ENCODE measurements at regions not wholly inside any gene's neighbourhood (a gene's known extent, or its start where the extent isn't known, plus 50 kb on each side); places are given as distances from the start of the nearest gene placed in this dataset.
"Not testable (repeated sequence)": the region's sequence is repeated elsewhere in the genome, so short reads cannot be mapped to it uniquely, and the experiment has no call there.

DNA sequence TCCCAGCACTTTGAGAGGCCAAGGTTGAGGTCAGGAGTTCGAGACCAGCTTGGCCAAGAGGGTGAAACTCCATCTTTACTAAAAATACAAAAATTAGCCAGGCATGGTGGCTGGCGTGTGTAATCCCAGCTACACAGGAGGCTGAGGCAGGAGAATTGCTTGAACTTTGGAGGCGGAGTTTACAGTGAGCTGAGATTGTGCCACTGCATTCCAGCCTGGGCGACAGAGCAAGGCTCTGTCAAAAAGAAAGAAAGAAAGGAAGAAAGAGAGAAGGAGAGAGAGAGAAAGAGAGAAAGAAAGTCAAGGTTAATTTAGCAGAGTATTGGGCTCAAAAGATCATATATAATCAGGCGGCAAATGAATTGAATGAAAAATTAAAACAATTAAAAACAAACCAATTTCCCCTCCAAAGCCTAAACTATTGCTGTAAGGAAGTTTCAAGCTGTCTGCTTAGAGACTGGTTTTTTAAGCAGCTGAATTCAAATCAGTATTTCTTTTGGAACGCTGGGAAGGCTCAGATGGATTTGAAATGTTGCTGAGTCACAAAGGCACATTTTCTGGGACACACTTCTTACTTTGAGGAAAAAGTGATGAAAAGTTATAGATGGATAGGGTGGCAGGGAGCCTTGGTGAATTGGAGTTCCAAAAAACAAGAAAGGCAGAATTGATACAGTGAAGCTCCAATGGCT lies 81.3 kb upstream of the BHLHE40 start:
- Mint-ChIP-seq H3K36me3 (no peaks in the 10 kb centered on the region), H3K9me3 (no peaks in the 10 kb centered on the region), H3K4me1 (peaks cover 25 to 28% of the 10 kb centered on the region in 2 donors), H3K27ac (no peak overlapping the region), H3K4me3 (peak overlapping the region; percentile 3 to 14), H3K27me3 (no peaks in the 10 kb centered on the region)
- DNase-seq (no peak), ATAC-seq (replicated peaks) (no peak)

DNA sequence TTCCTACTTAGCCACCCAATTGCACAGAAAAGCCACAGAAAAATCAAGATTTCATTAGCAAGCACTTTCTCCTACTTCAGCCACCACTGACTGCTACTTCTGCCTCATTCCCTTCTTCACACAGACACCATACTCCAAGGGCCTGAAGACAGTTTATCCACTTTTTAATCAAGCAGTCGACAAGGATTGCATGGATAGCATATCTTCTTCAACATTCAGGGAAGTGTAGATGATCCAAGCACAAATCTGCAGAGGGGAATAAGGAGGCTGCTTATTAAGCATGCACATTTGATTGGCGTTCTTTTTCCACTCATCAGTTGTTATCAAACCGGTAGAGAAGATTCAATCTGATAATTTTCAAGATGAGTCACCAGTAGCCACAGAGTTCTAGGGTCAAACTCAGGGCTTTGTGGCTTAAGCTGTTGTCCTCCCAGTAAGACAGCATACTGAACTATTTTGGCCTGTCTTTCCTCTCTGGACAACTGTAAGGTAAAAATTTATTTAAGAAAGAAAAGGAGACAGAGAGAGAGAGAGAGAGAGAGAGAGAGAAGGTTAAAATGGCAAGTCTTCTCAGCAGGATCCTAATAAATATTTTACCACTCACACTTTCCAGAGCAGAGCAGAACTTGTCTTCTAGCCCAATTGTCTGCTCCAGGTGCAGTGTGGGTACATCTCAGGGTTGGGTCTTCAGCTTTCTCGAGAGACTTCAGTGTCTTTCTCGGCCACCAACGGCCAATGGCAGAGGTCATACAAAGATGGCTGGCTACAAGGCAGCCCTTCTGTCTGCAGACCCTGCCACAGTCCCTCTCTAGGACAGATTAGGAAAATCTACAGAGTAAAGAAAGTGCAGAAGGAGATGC lies 80.6 kb upstream of the BHLHE40 start:
- Mint-ChIP-seq H3K4me1 (peaks cover 19 to 22% of the 10 kb centered on the region in 2 donors), H3K9me3 (no peaks in the 10 kb centered on the region), H3K4me3 (peak overlapping the region in 1 of 2 donors; percentile 25), H3K36me3 (no peaks in the 10 kb centered on the region), H3K27me3 (no peaks in the 10 kb centered on the region), H3K27ac (peak overlapping the region; percentile 70)
- ATAC-seq (replicated peaks) (peak; percentile 94), DNase-seq (peak; percentile 5)

DNA sequence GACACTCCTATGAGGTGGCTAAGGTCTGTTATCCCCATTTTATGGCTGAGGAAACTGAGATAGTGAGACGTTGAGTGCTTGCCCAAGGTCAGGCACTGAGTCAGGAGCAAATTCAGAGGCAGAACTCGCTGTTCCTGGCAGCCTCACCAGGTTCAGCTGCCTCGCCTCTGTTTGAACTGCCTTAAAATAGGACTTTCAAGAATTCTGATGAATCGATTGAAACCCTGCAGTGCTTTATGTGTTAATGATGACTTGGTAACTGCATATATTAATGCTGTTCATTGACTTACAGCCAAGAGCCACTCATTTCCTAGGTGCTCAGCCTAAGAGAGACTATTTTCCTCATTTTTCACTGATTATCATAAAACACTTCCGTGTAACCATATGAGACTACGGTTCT lies 79.5 kb upstream of the BHLHE40 start:
- Mint-ChIP-seq H3K4me3 (no peak overlapping the region), H3K27ac (no peak overlapping the region), H3K36me3 (no peaks in the 10 kb centered on the region), H3K27me3 (no peaks in the 10 kb centered on the region), H3K4me1 (peaks cover 17 to 18% of the 10 kb centered on the region in 2 donors), H3K9me3 (no peaks in the 10 kb centered on the region)
- DNase-seq (no peak), ATAC-seq (replicated peaks) (no peak)

DNA sequence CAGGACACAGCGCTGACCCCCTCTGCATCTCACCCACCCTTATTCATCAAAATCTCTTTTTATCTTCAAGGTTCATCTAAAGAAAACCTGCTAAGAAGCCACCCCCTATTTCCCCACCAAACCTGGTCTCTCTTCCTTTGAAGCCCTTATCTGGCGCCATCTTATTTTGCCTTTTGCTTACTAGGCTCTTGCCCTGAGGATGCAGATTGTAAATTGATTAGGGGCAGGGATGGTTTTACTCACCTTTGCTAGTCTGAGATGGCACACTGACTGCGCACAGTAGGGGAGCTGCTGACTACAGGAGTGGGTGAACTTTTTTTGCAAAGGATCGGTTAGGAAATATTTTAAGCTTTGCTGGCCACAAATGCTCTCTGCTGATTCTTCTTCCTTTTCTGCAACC lies 78.9 kb upstream of the BHLHE40 start:
- no peak for ATAC-seq (replicated peaks)
- H3K27ac Mint-ChIP-seq, result no peak overlapping the region
- DNase-seq, result no peak
- no peak overlapping the region for H3K4me3 Mint-ChIP-seq
- H3K27me3 Mint-ChIP-seq, result no peaks in the 10 kb centered on the region
- no peaks in the 10 kb centered on the region for H3K36me3 Mint-ChIP-seq
- peaks cover 17 to 18% of the 10 kb centered on the region in 2 donors for H3K4me1 Mint-ChIP-seq
- no peaks in the 10 kb centered on the region for H3K9me3 Mint-ChIP-seq

DNA sequence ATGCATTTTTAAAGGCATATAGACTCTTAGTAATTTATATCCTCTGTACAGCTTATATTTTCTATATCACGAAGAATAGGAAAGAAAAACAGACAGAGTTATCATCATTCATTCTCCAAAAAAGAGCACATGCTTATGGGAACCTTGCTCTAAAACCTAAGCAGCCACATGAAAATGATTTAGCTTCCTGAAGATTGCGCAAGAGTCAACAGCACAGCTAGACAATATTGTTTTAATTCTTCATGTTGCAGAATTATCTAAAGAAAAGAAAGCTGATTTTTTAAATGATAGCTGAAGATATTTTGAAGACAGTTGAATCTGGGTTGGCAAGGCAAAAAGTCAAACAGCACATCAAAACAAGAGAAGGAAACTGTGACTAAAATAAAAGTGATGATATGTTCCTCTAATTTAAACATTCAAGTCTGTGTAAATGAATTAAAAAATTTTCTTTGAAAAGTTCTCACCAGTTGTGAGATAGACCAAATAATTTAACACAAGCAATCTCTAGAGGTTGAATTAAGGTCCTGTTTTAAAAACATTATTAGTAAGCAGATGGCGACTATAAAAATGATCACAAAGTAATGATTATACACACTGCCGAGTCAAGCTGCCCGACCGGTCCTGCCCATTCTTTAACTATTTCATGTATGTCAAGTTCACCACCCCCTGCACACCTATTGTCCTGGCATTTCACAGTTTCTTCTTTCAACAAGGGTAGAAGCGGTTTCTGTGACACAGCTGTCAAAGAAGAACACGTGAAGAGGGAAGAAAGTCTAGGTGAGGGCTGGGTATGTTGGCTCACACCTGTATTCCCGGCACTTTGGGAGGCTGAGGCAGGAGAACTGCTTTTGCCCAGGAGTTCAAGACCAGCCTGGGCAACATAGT lies 74.2 kb upstream of the BHLHE40 start:
- H3K27me3 Mint-ChIP-seq, result no peaks in the 10 kb centered on the region
- no peak overlapping the region for H3K4me3 Mint-ChIP-seq
- peaks cover 0 to 7% of the 10 kb centered on the region in 2 donors for H3K4me1 Mint-ChIP-seq
- ATAC-seq (replicated peaks) (no peak), DNase-seq (no peak)
- H3K9me3 Mint-ChIP-seq, result no peaks in the 10 kb centered on the region
- no peak overlapping the region for H3K27ac Mint-ChIP-seq
- no peaks in the 10 kb centered on the region for H3K36me3 Mint-ChIP-seq

DNA sequence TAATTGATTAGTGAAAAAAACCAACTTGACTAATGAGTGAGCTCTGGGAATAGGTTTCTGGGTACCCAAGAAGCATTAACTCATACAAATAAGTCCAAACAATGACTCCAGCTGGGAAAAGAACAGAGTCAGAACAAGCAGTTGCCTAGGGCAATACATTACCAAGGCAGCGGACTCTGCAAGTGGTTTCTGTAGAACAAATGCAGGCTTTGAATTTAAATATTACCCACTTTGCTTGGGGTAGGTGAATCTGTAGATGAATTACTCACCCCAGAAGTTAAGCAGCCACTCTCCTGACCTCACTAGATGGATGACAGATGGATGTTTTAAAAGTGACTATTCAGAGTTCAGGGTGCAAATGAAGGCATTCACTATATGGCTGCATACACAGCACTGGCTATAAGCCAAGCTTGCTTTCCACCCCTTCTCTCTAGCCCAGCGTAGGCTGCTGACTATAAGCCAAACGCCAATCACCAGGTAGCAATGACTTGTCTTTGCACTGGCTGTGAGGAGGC lies 73.1 kb upstream of the BHLHE40 start:
- DNase-seq (no peak), ATAC-seq (replicated peaks) (no peak)
- Mint-ChIP-seq H3K36me3 (no peaks in the 10 kb centered on the region), H3K4me3 (no peak overlapping the region), H3K4me1 (peaks cover 0 to 7% of the 10 kb centered on the region in 2 donors), H3K27ac (no peak overlapping the region), H3K9me3 (no peaks in the 10 kb centered on the region), H3K27me3 (no peaks in the 10 kb centered on the region)

DNA sequence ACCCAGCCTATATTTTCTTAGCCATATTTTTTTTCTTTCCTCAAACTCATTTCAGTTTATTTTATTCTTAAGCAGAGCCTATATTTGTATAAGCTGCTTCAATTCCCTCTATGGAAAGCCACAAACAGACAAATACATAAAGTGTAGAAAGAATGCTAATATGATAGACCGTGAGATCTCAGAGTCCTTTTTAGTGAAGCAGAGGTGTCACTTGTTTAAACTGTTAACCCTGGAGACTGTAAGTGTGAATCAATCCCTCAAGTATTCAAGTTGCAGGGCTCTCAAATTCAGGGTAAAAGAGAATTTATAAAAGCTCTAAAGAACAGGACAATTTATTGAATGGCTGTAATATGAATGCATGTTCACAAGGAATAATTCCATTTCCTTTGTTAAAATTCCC lies 72.2 kb upstream of the BHLHE40 start:
- H3K36me3 Mint-ChIP-seq, result no peaks in the 10 kb centered on the region
- no peaks in the 10 kb centered on the region for H3K27me3 Mint-ChIP-seq
- H3K4me1 Mint-ChIP-seq, result peaks cover 0 to 7% of the 10 kb centered on the region in 2 donors
- no peaks in the 10 kb centered on the region for H3K9me3 Mint-ChIP-seq
- ATAC-seq (replicated peaks) (no peak), DNase-seq (no peak)
- no peak overlapping the region for H3K4me3 Mint-ChIP-seq
- H3K27ac Mint-ChIP-seq, result no peak overlapping the region

DNA sequence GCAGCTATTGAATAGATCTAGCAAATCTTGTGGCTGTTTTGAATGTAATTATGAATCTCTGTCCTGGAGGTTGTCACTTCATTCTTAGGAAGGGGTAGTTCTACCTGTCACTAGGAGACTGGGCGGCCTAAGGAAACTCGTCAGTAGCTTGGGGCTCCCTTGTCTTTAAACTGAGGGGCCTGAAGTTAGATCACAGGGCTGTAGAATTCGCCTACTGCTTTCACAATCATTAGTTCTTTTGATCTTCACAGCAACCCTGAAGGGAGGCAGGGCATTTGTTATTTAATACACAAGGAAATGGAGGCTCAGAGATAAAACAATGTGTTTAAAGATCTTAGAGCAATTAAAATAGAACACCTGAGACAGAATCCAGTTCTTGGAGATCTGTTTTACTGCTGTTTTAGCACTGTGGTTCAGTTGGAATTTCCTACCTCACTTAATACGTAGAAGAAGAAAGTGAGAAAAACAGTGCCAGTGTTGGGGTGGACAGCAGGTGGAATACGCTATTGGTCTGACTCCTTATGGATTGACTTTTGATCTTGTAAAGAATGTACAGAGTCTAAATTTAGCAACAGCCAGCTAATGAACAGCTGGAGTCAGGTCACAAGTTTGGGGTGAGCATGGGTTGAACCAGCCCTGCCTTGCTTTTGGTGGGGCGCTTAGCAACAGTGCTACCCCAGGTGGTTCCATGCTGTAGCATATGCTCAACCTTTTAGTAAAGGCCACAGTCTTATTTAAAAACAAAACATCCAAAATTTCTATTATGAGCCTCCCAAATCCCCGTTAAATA lies 71.4 kb upstream of the BHLHE40 start:
- Mint-ChIP-seq H3K27me3 (no peaks in the 10 kb centered on the region), H3K36me3 (no peaks in the 10 kb centered on the region), H3K4me3 (no peak overlapping the region), H3K4me1 (peaks cover 0 to 7% of the 10 kb centered on the region in 2 donors), H3K9me3 (no peaks in the 10 kb centered on the region), H3K27ac (no peak overlapping the region)
- ATAC-seq (replicated peaks) (no peak), DNase-seq (no peak)

DNA sequence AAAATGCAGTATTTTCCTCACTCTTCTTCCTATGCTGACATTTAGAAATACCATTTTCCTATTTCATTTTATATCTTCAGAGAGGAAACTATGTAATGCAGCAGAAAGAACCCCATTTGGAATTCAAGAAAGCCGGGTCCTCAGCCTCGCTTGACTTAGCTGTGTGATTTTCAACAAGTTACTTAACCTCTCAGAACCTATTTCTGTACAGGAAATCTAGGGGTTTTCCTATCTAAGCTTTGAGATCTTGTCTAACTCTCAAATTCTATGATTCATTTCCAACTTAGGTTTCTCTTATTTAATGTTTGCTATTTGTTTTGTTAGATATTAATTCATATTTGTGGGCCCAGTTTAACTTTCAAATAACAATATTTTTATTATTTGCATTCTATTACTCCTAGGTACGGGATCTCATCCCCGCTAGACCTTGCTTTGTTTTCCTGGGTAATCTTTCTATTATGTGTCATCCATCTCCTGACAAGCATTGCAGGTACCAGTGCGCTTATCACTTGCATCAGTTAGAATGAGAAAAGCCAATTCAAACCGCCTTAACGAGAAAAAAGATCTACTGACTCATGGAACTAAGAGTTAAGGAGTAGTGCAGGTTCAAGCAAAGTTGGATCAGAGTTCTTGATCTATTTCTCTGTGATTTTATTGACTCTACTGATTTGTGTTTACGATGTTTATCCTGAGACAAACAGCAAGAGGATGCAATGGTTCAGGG lies 70.6 kb upstream of the BHLHE40 start:
- ATAC-seq (replicated peaks) (no peak), DNase-seq (no peak)
- Mint-ChIP-seq H3K4me1 (peaks cover 0 to 7% of the 10 kb centered on the region in 2 donors), H3K9me3 (peaks cover 0 to 2% of the 10 kb centered on the region in 2 donors), H3K4me3 (no peak overlapping the region), H3K36me3 (peaks cover 3 to 4% of the 10 kb centered on the region in 2 donors), H3K27me3 (no peaks in the 10 kb centered on the region), H3K27ac (no peak overlapping the region)

DNA sequence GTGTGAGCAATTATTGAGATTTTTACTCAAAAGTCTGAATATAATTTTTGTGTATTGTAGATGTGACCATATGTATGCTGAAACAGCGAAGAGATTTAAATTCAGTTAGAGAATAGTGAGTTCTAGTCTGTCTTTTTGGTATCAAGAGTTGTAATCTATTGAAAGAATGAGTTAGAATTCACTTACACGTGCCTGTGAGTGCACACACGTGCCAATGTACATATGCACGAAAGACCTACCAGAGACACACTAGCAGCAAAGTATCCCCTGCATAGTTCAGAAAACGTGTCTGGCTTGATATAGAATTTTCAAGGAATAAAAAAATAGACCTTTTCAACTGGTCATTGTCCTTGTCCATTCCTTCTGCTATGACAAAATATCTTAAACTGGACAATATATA lies 64.8 kb upstream of the BHLHE40 start:
- Mint-ChIP-seq H3K4me3 (no peak overlapping the region), H3K27me3 (no peaks in the 10 kb centered on the region), H3K9me3 (peaks cover 0 to 4% of the 10 kb centered on the region in 2 donors), H3K27ac (no peak overlapping the region), H3K36me3 (peaks cover 6 to 8% of the 10 kb centered on the region in 2 donors), H3K4me1 (no peaks in the 10 kb centered on the region)
- DNase-seq, result no peak
- no peak for ATAC-seq (replicated peaks)

DNA sequence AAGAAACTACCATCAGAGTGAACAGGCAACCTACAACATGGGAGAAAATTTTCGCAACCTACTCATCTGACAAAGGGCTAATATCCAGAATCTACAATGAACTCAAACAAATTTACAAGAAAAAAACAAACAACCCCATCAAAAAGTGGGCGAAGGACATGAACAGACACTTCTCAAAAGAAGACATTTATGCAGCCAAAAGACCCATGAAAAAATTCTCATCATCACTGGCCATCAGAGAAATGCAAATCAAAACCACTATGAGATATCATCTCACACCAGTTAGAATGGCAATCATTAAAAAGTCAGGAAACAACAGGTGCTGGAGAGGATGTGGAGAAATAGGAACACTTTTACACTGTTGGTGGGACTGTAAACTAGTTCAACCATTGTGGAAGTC lies 57.6 kb upstream of the BHLHE40 start:
- H3K9me3 Mint-ChIP-seq; H3K4me3 Mint-ChIP-seq; ATAC-seq (replicated peaks); H3K36me3 Mint-ChIP-seq; H3K27me3 Mint-ChIP-seq; DNase-seq; H3K27ac Mint-ChIP-seq; H3K4me1 Mint-ChIP-seq: not testable (repeated sequence)

DNA sequence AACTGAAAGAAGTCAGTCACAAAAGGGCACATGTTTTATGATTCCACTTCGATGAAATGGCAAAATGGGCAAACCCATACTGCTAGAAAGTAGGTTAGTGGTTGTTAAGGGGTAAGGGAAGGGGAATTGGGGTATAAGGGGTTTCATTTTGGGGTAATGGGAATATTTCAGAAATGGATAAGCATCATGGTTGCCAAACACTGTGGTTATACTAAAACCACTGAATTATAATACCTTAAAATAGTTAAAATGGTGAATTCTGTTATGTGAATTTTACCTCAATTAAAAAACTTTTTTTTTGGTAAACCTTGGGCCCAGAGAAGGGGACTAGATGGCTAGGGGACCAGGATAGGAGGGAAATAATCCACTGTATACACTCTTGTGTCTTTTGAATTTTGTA lies 52.3 kb upstream of the BHLHE40 start:
- peak in 1 of 2 donors; percentile 28 for ATAC-seq (replicated peaks)

DNA sequence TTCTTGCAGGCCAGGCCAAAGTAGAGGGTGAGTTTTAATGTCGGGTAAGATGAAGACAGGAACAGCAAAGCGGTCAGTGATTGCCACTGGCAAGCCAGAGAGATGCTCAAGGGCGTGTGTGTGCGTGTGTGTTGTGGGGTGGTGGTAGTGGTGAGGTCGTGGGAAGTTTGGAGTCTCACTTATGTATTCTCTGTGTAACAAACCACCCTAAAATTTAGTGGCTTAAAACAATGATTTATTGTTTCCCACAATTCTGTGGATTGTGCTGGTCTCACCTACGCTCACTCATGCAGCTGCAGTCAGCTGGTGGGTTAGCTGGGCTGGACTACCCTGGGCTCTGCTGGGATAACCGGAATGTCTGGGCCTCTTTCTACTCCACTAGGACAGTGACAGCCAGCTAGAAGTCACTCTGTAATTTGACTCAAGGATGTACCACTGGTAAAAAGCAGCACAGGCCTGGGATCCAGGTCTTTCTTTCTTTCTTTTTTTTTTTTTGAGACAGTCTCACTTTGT lies 50.9 kb upstream of the BHLHE40 start:
- no peaks in the 10 kb centered on the region for H3K36me3 Mint-ChIP-seq
- H3K27me3 Mint-ChIP-seq, result peaks cover 0 to 5% of the 10 kb centered on the region in 2 donors
- DNase-seq, result no peak
- peaks cover 13 to 17% of the 10 kb centered on the region in 2 donors for H3K4me1 Mint-ChIP-seq
- H3K9me3 Mint-ChIP-seq, result no peaks in the 10 kb centered on the region
- H3K4me3 Mint-ChIP-seq, result no peak overlapping the region
- peak; percentile 7 to 12 for ATAC-seq (replicated peaks)
- H3K27ac Mint-ChIP-seq, result no peak overlapping the region

More for the DNA sequence above, 52.3 kb upstream of the BHLHE40 start:
- Mint-ChIP-seq H3K36me3 (no peaks in the 10 kb centered on the region), H3K4me3 (no peak overlapping the region), H3K27ac (peak overlapping the region; percentile 59), H3K9me3 (no peaks in the 10 kb centered on the region), H3K27me3 (peaks cover 0 to 2% of the 10 kb centered on the region in 2 donors), H3K4me1 (peaks cover 13 to 17% of the 10 kb centered on the region in 2 donors)
- DNase-seq, result no peak

Measured in stimulated activated naive B cell treated with anti-CD40 and anti-IgM and Interleukin-4, amounts not matched to agents 10 μg/mL and 1 μg/mL and 100 μg/mL, for 72 hours (primary cell).